ENCODE measurements at regions not wholly inside any gene's neighbourhood (a gene's known extent, or its start where the extent isn't known, plus 50 kb on each side); places are given as distances from the start of the nearest gene placed in this dataset.

GRCh38 chr2:238688193-238689153 is 159.4 kb upstream of the TWIST2 start:
- DNase-seq: no peak
- no peaks in the 10 kb centered on the region for H3K9me3 ChIP-seq (replicated peaks)

GRCh38 chr2:238689331-238689730 is 158.6 kb upstream of the TWIST2 start:
- no peak for DNase-seq
- no peaks in the 10 kb centered on the region for H3K36me3 ChIP-seq
- H3K9me3 ChIP-seq (replicated peaks): no peaks in the 10 kb centered on the region
- H3K27ac ChIP-seq: no peak overlapping the region
- no peak overlapping the region for H3K4me3 ChIP-seq
- no peaks in the 10 kb centered on the region for H3K4me1 ChIP-seq
- peaks cover 14% of the 10 kb centered on the region; the same call in 1 of the 2 replicates for H3K27me3 ChIP-seq

More at GRCh38 chr2:238688193-238689153, 159.4 kb upstream of the TWIST2 start:
- Histone ChIP-seq H3K4me1 (no peaks in the 10 kb centered on the region), H3K27me3 (peaks cover 14% of the 10 kb centered on the region; the same call in 1 of the 2 replicates), H3K4me3 (no peak overlapping the region), H3K36me3 (no peaks in the 10 kb centered on the region), H3K27ac (no peak overlapping the region)

GRCh38 chr2:238689871-238690389 is 158.0 kb upstream of the TWIST2 start:
- Histone ChIP-seq H3K27me3 (peaks cover 14% of the 10 kb centered on the region), H3K9me3 (replicated peaks) (no peaks in the 10 kb centered on the region), H3K4me1 (no peaks in the 10 kb centered on the region), H3K36me3 (no peaks in the 10 kb centered on the region), H3K27ac (no peak overlapping the region), H3K4me3 (no peak overlapping the region)
- no peak for DNase-seq

- Histone ChIP-seq H3K27me3 (peaks cover 14% of the 10 kb centered on the region), H3K4me3 (no peak overlapping the region), H3K36me3 (no peaks in the 10 kb centered on the region), H3K9me3 (replicated peaks) (no peaks in the 10 kb centered on the region), H3K4me1 (no peaks in the 10 kb centered on the region), H3K27ac (no peak overlapping the region)
- no peak for DNase-seq
Measured at GRCh38 chr2:238690511-238690910, 157.4 kb upstream of the TWIST2 start.

GRCh38 chr2:238691596-238692491 is 156.0 kb upstream of the TWIST2 start:
- H3K27me3 ChIP-seq: peaks cover 11% of the 10 kb centered on the region
- DNase-seq: no peak

GRCh38 chr2:238692562-238692961 is 155.3 kb upstream of the TWIST2 start:
- H3K27me3 ChIP-seq: peaks cover 12% of the 10 kb centered on the region
- H3K9me3 ChIP-seq (replicated peaks): no peaks in the 10 kb centered on the region
- H3K27ac ChIP-seq: no peak overlapping the region
- H3K36me3 ChIP-seq: no peaks in the 10 kb centered on the region
- no peaks in the 10 kb centered on the region for H3K4me1 ChIP-seq
- no peak for DNase-seq
- H3K4me3 ChIP-seq: no peak overlapping the region

More at GRCh38 chr2:238691596-238692491, 156.0 kb upstream of the TWIST2 start:
- H3K4me1 ChIP-seq: no peaks in the 10 kb centered on the region
- H3K36me3 ChIP-seq: no peaks in the 10 kb centered on the region
- no peak overlapping the region for H3K27ac ChIP-seq
- no peaks in the 10 kb centered on the region for H3K9me3 ChIP-seq (replicated peaks)
- no peak overlapping the region for H3K4me3 ChIP-seq

GRCh38 chr2:238693337-238694093 is 154.4 kb upstream of the TWIST2 start:
- no peak overlapping the region for H3K27ac ChIP-seq
- no peak for DNase-seq
- H3K9me3 ChIP-seq (replicated peaks): no peaks in the 10 kb centered on the region
- peaks cover 19% of the 10 kb centered on the region for H3K27me3 ChIP-seq
- no peaks in the 10 kb centered on the region for H3K36me3 ChIP-seq
- no peaks in the 10 kb centered on the region for H3K4me1 ChIP-seq
- H3K4me3 ChIP-seq: no peak overlapping the region

- Histone ChIP-seq H3K4me1 (no peaks in the 10 kb centered on the region), H3K9me3 (replicated peaks) (no peaks in the 10 kb centered on the region), H3K36me3 (no peaks in the 10 kb centered on the region), H3K27me3 (peaks cover 16% of the 10 kb centered on the region), H3K4me3 (no peak overlapping the region), H3K27ac (no peak overlapping the region)
- DNase-seq: no peak
Measured at GRCh38 chr2:238694136-238694755, 153.6 kb upstream of the TWIST2 start.

- Histone ChIP-seq H3K4me1 (no peaks in the 10 kb centered on the region), H3K9me3 (replicated peaks) (no peaks in the 10 kb centered on the region), H3K36me3 (no peaks in the 10 kb centered on the region), H3K27me3 (peaks cover 13% of the 10 kb centered on the region; the same call in 1 of the 2 replicates), H3K4me3 (no peak overlapping the region), H3K27ac (no peak overlapping the region)
- DNase-seq: no peak
Measured at GRCh38 chr2:238694922-238695321, 153.0 kb upstream of the TWIST2 start.

GRCh38 chr2:238695538-238695937 is 152.3 kb upstream of the TWIST2 start:
- H3K4me1 ChIP-seq: no peaks in the 10 kb centered on the region
- H3K4me3 ChIP-seq: no peak overlapping the region
- H3K27me3 ChIP-seq: peaks cover 13% of the 10 kb centered on the region; the same call in 1 of the 2 replicates
- no peaks in the 10 kb centered on the region for H3K36me3 ChIP-seq
- H3K27ac ChIP-seq: no peak overlapping the region
- no peak for DNase-seq
- no peaks in the 10 kb centered on the region for H3K9me3 ChIP-seq (replicated peaks)

- Histone ChIP-seq H3K4me1 (no peaks in the 10 kb centered on the region), H3K9me3 (replicated peaks) (no peaks in the 10 kb centered on the region), H3K27me3 (peaks cover 13% of the 10 kb centered on the region; the same call in 1 of the 2 replicates), H3K27ac (no peak overlapping the region), H3K4me3 (no peak overlapping the region), H3K36me3 (no peaks in the 10 kb centered on the region)
- no peak for DNase-seq
Measured at GRCh38 chr2:238696331-238696730, 151.6 kb upstream of the TWIST2 start.

GRCh38 chr2:238696786-238697185 is 151.1 kb upstream of the TWIST2 start:
- no peaks in the 10 kb centered on the region for H3K36me3 ChIP-seq
- DNase-seq: no peak
- no peak overlapping the region for H3K4me3 ChIP-seq
- H3K9me3 ChIP-seq (replicated peaks): no peaks in the 10 kb centered on the region
- no peak overlapping the region for H3K27ac ChIP-seq
- no peaks in the 10 kb centered on the region for H3K4me1 ChIP-seq
- H3K27me3 ChIP-seq: peaks cover 13% of the 10 kb centered on the region; the same call in 1 of the 2 replicates

- H3K4me3 ChIP-seq: no peak overlapping the region
Measured at GRCh38 chr2:238697193-238698071, 150.5 kb upstream of the TWIST2 start.

More at GRCh38 chr2:238697193-238698071, 150.5 kb upstream of the TWIST2 start:
- no peak overlapping the region for H3K27ac ChIP-seq
- no peaks in the 10 kb centered on the region for H3K9me3 ChIP-seq (replicated peaks)
- H3K27me3 ChIP-seq: peaks cover 13% of the 10 kb centered on the region; the same call in 1 of the 2 replicates
- no peak for DNase-seq
- H3K4me1 ChIP-seq: no peaks in the 10 kb centered on the region
- no peaks in the 10 kb centered on the region for H3K36me3 ChIP-seq
